GM21717 (cell line): ENCODE measurements at regions not wholly inside any gene's neighbourhood (a gene's known extent, or its start where the extent isn't known, plus 50 kb on each side); places are given as distances from the start of the nearest gene placed in this dataset.

Experiments
- ATAC-seq: cut with Tn5 transposase; IDR thresholded peaks from one replicate; pipeline ENCODE4 v1.9.1; 2021; ENCODE audit warnings: mild to moderate bottlenecking, moderate library complexity; ENCODE audit not compliant: unreplicated experiment

DNA sequence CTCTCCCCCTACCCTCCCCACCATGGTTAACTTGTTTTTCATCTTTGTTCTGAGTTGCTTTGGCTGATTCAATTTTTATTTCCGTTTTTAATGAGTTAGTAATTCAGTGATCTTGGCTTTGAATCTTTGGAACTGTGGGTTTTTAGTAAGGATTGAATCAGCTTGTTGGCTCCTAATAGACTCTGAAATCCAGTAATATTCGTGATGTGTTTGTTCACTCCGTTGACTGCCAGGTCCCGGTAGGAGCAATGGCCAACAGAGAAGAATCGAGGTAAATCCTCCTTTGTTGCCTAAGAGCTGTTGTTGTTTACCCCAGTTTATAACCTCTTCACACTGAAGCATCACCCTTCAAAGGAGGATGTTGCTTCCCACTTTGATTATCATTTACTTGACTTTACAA, 92.7 kb downstream of the PCSK1 start:
- no peak for ATAC-seq

DNA sequence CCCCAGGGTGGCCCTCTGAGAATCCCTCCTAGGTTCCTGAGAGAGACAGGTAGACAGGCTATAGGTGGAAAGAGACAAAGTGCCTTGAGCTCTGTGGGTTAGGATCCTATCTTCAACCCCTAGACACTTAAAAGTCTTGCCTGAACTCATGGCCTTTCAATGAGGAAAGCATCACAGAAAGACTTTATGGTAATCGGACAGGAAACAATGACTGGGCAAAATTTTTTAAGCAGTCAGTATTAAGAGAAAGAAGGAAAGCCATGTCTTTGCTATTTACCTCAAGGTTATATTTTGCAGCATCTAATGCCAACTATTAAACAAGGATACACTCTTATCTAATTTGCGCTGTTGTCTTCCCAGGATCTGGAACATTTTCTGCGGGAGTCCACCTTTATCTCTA, 93.2 kb downstream of the PCSK1 start:
- ATAC-seq: no peak

DNA sequence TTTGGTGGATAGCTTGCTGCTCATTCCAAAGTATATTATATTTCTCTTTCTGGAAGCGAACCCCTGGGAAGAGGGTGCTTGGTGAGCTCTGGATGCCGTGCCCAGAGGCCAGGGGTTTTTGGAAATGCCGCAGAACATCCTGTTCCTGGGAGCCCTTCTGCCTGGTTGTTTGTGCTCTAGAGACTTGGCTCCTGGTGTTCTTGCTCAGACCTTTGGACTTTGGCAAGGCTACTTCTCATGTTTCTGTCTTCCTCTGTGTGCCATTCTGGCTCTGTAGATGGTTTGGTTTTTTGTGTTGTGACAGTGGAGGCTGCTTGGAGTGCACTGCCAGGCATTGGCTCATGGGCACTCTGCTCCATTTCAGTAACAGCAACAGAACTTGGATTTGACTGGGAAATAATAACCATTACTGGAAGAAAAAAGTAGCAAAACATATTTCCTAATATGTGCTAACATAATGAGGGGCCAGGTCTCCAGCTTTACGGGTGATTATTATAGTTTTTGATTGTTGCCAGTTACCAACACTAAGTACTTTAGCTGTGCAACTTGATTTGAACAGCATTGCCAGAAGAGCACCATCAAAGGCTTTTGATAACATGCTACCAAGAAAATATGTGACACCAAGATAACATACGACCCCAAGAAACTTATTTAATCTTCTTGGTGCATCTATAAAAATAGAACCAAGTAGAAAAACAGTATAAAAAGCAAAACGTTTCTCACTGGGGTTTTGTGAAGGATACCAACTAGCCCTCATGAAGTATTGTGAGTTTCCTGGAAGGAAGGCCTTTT, 94.2 kb downstream of the PCSK1 start:
- no peak for ATAC-seq

DNA sequence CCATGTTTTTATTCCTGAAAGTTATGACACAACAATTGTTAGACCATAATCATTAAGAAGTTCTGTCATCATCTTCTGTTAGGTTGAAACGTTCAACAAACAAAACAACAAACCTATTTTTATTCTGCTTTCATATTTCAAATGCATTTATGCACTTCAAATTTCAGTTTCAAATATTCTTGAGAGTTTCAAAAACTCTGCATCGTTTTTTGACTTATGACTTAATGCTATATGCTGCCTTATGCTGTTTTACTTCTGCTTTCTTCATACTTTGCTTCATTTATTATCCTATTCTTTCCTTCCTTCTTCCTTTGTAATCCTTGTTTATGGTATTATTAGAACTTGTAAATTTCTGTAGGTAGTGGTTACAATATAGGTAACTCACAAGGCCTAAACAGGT, 95.0 kb downstream of the PCSK1 start:
- ATAC-seq: peak; percentile 47

DNA sequence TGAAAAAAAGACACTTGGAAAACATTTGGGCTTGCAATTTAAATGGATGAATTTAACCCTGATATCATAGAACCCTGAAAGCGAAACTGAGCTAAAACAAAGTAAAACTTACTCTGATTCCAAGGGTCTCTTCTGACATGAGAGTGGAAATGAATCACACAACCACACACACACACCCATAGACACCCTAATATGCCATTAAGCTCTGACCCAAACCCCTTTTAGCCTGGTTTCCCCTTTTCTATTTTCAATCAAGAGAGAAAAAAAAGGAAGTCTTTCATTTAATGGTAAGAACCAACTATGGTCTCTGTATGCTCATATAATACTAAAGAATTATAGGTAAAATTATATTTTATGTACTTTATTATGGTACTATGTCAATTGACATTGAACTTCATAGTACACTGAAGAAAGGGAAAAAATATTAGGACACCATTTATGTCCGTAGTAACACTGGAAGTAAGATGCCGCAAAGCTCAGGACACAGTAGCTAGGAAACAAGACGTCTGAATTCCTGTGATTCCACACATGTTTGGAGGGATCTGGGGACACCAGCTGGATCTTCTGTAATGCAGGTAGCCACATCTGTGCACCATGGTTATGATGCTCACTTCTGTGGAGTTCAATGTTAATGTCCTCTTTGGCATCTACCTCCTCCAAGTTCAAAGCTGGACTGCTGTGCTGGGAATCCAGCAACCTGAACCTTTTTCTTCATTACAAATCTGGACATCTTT, 95.8 kb downstream of the PCSK1 start:
- peak; percentile 43 for ATAC-seq

DNA sequence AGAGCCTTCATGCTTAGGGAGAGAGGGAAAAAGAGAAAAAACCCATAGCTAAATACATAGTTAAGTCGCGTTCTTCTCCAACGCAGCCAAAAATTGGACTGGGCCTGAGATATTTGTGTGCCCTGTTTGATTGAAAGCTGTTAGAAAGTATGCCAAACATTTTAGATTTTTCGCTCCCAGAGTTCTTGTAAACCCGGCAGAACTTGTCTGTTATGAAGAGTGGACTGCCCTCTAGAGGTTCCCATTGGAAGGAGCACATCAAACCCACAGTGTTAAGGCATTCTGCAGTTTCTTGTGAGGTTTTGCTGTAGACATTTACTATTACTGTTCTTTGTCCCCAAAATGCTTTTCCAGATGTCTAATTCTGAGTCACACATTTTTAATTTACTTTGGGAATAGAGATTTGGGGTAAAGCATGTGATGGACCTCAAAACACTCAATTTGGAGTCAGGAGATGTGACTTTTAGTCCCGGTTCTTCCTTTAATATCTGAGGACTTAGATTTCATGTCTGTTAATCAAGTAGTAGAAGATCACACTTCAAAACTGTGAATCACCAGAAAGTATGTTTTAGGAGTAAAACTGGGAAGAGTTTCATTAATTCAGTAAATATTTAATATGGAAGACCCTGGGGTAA, 96.6 kb downstream of the PCSK1 start:
- peak; percentile 42 for ATAC-seq

DNA sequence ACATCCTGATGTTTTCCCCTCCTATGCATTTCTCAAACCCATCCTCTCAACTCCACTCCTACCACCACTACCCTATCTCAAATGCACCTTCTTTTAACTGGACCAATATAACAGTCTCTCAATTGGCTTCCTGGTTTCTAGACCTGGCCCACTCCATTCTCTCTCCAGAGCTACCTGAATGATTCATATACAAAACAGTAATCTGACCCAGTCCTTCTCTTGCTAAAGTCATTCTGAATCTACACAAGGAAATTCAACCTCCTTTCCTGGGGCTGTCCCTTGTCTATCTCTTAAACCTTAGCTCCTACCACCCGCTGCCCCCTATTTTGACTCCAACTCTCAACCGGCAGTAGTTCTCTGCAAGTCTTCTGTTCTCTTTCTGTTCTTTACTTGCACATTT, 97.2 kb downstream of the PCSK1 start:
- no peak for ATAC-seq

DNA sequence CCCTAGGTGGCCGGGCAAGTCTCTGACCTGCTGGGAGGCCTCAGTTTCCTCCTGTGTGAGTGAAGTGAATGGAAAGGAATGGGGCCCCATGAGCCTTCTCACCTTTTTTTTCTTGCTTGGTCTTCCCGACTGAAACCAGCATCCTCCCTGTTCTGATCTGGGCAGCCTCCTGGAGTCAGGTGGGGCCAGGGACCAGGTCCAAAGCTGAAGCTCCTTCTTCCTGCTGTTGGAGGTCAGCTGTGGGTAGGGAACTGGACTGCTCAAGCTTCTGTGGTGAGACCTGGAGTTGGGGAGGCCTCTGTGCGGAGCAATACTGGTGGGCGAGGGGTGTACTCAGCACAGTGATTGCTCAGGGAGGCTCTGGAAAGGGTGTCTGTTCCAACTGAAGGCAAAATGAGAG, 99.7 kb downstream of the PCSK1 start:
- ATAC-seq: no peak

DNA sequence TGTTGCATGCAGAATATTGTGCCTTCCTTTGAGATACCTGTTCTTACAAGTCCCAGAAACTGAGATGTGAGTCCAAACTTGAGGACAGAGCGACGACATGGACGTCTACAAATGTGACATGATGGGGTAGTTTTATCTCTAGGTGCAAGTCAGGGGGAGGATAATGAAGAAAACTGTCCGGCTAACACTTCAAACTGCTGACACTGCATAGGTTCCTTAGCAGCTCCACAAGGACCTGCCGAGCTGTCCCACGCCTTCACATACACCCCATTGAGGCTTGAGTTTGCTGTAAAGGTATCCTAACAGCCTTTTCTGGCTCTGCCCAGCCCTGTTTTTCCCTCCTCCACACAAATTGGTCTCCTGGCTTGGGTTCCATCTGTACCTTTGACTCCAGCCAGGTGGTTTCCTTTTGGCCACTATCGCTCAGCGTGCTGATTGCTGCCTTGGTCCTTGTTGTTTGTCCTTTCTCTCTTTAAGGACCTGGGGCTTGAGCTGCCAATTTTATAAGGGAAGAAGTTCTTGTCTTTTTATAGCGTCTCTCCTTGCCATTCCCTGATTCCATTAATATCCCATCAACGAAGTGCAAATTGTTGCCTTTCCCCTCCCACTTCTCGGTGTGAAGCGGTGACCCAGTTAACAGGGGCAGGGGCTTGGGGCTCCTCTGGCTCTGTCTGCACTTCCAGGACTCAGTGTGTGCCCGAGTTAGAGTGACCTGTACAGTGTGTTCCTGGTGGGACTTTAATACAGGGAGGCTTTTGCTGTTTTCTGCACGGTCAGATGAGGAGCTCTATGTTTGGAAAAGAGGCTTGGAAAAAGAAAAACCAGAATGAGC, 100.3 kb downstream of the PCSK1 start:
- ATAC-seq: no peak

DNA sequence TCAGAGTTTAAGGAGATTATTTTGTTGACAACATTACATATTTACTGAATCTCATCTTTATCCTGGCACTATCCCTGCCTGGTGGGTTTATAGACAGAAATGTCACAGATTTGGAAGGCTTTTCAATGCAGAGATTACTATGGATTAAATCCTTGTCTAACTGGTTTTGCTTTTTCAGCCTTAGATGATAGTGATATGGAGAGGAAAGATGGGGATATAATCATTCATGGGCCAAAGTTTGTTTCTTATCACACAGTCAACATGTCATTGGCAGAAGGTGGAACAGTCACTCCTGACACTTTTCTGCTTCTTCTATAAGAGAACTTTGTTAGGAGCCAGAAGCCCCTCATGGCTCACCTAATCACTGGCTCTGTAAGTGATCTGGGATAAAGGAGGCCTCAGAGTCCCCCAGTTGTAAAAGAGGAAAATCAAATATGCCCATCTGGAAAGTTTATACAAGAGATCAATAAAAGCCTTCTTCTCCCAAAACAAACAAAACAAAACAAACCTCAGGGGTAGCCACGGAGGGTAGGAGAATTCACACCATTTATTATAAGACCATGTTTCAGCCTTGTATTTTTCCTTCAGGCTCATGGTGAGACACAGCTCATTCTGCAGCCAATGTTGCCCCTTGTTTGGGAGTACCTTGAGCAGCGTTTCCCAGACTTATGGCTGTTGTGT, 101.2 kb downstream of the PCSK1 start:
- ATAC-seq: no peak

DNA sequence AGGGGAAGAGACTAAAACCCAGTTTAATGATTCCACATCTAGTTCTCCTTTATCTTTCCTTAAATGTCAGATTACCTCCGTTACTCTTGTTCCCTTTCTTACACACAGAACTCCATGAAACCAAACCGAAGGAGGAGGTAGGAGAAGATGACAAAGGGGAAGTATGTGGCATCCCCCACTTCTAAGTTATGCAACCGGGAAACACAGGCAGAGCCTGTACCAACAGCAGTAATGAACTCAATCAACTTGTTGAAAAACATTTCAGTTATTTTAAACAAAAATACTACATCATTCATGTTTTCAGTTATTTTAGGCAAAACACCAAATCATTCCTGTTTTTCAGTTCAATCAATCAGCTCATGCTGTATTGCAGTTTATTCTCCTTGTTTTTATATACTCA, 101.8 kb downstream of the PCSK1 start:
- ATAC-seq: no peak

DNA sequence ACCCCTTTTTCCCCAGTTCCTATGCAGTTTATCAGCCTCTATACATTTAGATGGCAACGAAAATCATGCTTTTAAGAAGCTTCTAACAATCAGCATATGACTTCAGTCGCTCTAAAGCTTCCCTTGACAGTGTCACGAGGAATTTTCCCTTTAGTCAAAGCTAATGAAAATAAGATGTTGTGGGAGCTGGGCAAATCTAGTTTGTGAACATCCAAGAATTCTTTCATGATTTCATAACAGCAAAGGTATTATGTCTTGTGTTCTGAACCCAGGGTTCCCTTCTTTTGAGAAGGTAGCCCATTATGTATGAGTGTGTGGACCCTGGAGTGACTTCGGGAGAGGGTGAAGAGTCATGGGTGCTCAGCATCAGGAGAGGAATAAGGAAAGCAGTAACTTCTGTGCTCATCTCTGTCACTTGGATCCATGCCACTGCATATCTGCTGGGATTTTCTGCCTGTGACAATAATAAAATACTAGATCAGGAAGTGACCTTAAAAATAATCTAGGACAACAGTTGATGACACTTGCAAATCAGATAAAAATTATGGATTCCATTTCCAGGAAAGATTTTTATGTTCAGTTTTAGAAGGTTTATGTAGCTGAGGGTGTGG, 102.4 kb downstream of the PCSK1 start:
- no peak for ATAC-seq

DNA sequence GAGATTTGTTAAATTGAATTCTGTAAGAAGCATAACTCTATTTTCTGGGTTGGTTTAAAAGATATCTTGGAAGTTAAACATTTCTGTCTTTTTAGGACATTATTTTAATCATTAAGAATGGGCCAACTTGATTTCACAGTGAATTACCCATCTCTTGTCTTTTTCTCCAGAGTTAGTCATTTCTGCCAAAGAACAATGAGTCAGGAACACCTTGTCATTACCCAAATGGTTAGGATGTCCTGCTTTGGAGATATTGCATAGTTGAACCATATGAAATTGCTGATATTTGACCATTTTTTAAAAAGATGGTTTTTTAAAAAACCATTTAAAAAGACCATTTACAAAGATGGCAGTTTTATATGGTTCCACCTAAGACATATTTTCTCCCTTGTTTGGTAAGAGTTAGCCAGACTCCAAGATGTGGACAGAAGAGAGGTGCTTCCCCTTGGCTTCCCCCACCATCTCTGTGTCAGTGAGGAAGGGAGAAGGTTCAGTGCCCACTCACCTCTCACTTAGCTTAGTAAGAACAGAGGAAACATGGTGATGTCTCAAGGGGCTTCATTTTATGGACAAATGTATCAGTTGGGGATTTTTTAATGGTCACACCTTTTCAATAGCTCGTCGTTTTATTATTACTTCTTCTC, 103.0 kb downstream of the PCSK1 start:
- ATAC-seq: peak; percentile 43

DNA sequence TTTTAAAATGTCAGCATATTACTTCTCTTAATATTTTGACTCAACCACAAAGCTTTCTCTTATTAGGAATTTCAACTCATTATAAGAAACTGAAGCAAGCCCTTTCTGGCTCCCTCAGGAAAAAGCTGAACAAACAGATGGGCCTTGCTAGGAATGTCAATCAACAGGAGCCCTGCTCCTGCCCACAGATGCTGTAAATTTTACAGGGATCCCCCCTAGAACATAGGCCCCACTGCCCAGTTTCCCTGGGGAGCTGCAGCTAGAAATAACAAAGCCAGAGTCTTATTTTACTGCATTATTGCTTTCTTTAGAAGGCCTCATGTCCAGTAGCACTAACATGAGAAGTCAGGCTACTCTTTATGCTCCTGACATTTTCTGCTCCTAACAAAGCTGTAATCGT, 103.8 kb downstream of the PCSK1 start:
- ATAC-seq: no peak

DNA sequence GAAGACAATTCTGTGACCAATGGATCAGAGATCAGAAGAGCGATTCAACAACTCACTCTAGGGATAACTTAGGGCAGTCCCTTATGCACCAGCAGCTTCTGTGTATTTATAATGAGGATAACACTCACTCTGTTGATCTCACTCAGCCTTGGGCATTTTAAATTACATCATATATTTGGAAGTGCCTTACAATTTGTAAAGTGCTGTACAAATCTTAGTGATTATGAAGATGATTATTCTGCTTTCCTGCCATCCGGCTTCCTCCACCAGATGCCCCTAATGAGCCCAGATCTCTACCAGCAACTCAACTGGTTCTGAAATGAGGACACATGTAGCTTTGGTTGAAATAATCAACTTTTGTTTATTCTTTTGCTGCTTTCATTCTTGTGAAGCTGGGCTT, 105.3 kb downstream of the PCSK1 start:
- no peak for ATAC-seq

DNA sequence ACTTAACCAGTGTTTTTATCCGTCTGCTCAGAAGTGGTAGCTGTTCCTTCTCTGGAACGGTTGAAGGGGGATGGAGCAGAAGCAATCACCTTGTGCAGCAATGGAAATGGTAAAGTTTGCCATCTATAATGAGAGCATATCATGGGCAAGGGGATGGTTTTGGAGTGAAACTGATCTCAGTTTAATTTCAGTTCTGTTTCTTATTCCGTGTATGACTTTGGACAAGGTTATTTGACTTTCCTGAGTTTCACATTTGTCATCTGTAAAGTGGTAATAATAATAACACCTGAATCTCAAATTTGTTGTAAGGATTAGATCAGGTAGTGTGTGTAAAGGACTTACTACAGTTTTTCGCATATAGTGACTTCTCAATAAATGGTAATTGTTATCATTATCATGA, 106.1 kb downstream of the PCSK1 start:
- ATAC-seq: peak; percentile 82

DNA sequence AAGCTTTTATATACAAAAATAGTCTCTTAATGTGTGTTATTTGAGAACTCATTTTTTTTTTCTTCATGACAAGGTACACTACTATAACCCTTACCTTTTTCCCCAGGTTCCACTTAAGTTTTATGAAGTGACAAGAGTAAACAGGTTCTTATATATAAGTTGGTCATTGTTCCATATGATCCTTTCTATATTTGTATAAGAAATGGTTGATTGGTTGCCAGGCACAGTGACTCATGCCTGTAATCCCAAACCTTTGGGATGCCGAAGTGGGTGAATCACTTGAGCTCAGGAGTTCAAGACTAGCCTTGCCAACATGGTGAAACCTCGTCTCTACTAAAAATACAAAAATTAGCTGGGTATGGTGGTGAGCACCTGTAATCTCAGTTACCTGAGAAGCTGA, 108.3 kb downstream of the PCSK1 start:
- ATAC-seq: no peak

DNA sequence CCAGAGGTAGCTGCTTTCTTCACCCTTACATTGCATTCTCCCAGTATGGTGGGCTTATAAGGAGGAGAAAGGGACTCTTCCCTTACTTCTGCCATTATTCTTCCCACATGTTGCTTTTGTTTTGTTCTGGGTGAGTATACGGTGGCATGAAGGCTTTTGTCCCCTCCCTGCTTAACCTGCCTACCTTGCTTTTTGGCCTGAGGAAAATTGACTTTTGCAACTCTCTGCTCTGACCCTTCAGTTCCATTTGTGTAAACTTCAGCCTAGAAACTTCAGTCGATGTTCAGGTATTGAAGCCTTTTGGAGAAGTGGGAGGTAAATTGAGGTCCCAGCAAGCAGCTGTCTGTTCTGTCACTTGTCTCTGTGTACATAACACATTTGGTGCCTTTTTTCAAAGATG, 110.2 kb downstream of the PCSK1 start:
- ATAC-seq: no peak

DNA sequence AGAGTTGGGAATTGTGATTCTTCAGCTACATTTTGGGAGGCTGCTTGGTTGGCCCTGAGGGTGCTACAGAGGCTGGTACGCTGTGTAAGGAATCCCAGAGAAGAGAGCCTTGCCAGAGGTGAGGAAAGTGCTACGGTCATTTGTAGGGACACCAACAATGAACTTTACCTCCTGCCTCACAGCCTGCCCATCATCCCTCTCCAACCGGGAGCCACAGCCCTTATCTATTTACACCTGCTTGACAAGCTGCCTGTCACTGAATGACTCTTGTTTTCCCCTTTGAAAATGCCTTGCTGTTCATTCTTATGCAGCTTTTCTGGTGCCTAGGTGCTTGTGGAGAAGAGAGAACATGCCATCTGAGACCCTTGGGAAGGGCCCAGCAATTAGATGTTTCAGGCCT, 110.8 kb downstream of the PCSK1 start:
- ATAC-seq: no peak

DNA sequence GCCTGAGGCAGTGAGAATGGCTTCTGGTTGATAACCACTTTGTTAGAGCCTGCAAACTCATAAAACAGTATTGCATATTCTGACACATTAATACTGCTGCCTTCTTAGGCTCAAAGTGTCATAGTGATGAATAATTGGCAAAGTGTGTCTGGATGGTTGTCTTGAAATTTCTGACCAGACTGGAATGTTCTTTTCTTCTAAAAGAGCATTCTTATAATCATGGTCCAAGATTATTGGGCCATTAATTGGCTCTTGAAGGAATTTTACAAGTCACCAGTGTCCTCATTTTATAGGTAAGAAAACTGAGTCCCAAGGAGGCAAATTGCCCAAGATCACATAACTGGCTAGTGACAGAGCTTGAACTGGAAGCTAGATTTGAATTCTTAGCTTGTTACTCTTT, 111.7 kb downstream of the PCSK1 start:
- ATAC-seq: no peak
